ENCODE measurements at regions not wholly inside any gene's neighbourhood (a gene's known extent, or its start where the extent isn't known, plus 50 kb on each side); places are given as distances from the start of the nearest gene placed in this dataset.

GRCh38 chr16:76023835-76024234 is 253.4 kb upstream of the CNTNAP4 start:
- no peak overlapping the region for H3K4me3 ChIP-seq
- H3K36me3 ChIP-seq, result no peaks in the 10 kb centered on the region
- no peak for TF ChIP-seq CTCF (IDR thresholded peaks at IDR 0.05)
- intact Hi-C loops (cut with DNase I), result no loop called here
- H3K9me3 ChIP-seq, result no peaks in the 10 kb centered on the region
- no peaks in the 10 kb centered on the region for H3K27me3 ChIP-seq
- H3K4me1 ChIP-seq, result no peaks in the 10 kb centered on the region
- H3K27ac ChIP-seq, result no peak overlapping the region
- DNase-seq (ENCODE audit: low spot score in 2 of 2), result no peak

GRCh38 chr16:76035689-76036088 is 241.5 kb upstream of the CNTNAP4 start:
- no peak for DNase-seq (ENCODE audit: low spot score in 2 of 2)
- Histone ChIP-seq H3K27ac (no peak overlapping the region), H3K9me3 (no peaks in the 10 kb centered on the region), H3K4me3 (no peak overlapping the region), H3K36me3 (no peaks in the 10 kb centered on the region), H3K27me3 (no peaks in the 10 kb centered on the region), H3K4me1 (no peaks in the 10 kb centered on the region)
- no peak for TF ChIP-seq CTCF (IDR thresholded peaks at IDR 0.05)
- intact Hi-C loops (cut with DNase I), result no loop called here

GRCh38 chr16:76038097-76038496 is 239.1 kb upstream of the CNTNAP4 start:
- no peaks in the 10 kb centered on the region for H3K9me3 ChIP-seq
- no peak overlapping the region for H3K4me3 ChIP-seq
- no peak overlapping the region for H3K27ac ChIP-seq
- DNase-seq (ENCODE audit: low spot score in 2 of 2), result no peak
- H3K4me1 ChIP-seq, result no peaks in the 10 kb centered on the region
- no peaks in the 10 kb centered on the region for H3K36me3 ChIP-seq
- intact Hi-C loops (cut with DNase I), result no loop called here
- no peak for TF ChIP-seq CTCF (IDR thresholded peaks at IDR 0.05)
- no peaks in the 10 kb centered on the region for H3K27me3 ChIP-seq

GRCh38 chr16:76052725-76053124 is 224.5 kb upstream of the CNTNAP4 start:
- no peak for TF ChIP-seq CTCF (IDR thresholded peaks at IDR 0.05)
- intact Hi-C loops (cut with DNase I), result no loop called here
- no peak for DNase-seq (ENCODE audit: low spot score in 2 of 2)
- Histone ChIP-seq H3K4me3 (no peak overlapping the region), H3K9me3 (no peaks in the 10 kb centered on the region), H3K27ac (no peak overlapping the region), H3K4me1 (no peaks in the 10 kb centered on the region), H3K27me3 (no peaks in the 10 kb centered on the region), H3K36me3 (no peaks in the 10 kb centered on the region)

GRCh38 chr16:76059186-76059585 is 218.0 kb upstream of the CNTNAP4 start:
- H3K36me3 ChIP-seq, result no peaks in the 10 kb centered on the region
- no peak for TF ChIP-seq CTCF (IDR thresholded peaks at IDR 0.05)
- no peaks in the 10 kb centered on the region for H3K9me3 ChIP-seq
- no peaks in the 10 kb centered on the region for H3K27me3 ChIP-seq
- H3K4me3 ChIP-seq, result no peak overlapping the region
- intact Hi-C loops (cut with DNase I), result no loop called here
- no peaks in the 10 kb centered on the region for H3K4me1 ChIP-seq
- H3K27ac ChIP-seq, result no peak overlapping the region
- no peak for DNase-seq (ENCODE audit: low spot score in 2 of 2)

GRCh38 chr16:76059701-76060100 is 217.5 kb upstream of the CNTNAP4 start:
- no peak for TF ChIP-seq CTCF (IDR thresholded peaks at IDR 0.05)
- Histone ChIP-seq H3K4me1 (no peaks in the 10 kb centered on the region), H3K9me3 (no peaks in the 10 kb centered on the region), H3K27me3 (no peaks in the 10 kb centered on the region), H3K36me3 (no peaks in the 10 kb centered on the region), H3K4me3 (no peak overlapping the region), H3K27ac (no peak overlapping the region)
- no peak for DNase-seq (ENCODE audit: low spot score in 2 of 2)
- intact Hi-C loops (cut with DNase I), result no loop called here

Measured in ascending aorta (tissue), 2 donors.